CD4-positive, CD25-positive, alpha-beta regulatory T cell (primary cell): ENCODE measurements at regions not wholly inside any gene's neighbourhood (a gene's known extent, or its start where the extent isn't known, plus 50 kb on each side); places are given as distances from the start of the nearest gene placed in this dataset.

Experiments used
- ATAC-seq, 2 donors: fragments of 150-1000 bp; cut with Tn5 transposase; one replicate each; pipeline ENCODE4 v1.10.0; 2021; ENCODE audit warnings: low read depth in 2 of 2, moderate number of reproducible peaks in 2 of 2, moderate library complexity in 1 of 2
- DNase-seq, 3 donors: peaks; one replicate each; pipeline versions ENCODE4 v3.0.0 to v3.0.0-alpha.2; 2012 to 2022; ENCODE audit warnings: mixed read lengths in 1 of 3
- H3K27ac ChIP-seq: one replicate; pipeline ENCODE4 v1.7.0; 2013; ENCODE audit warnings: mild to moderate bottlenecking, low read length; ENCODE audit not compliant: insufficient read depth, poor library complexity, severe bottlenecking
- H3K27me3 ChIP-seq: one replicate; pipeline ENCODE4 v1.7.0; 2013; ENCODE audit warnings: low read length; ENCODE audit not compliant: control insufficient read depth, insufficient read depth
- H3K36me3 ChIP-seq: one replicate; pipeline ENCODE4 v1.7.0; 2013; ENCODE audit warnings: mild to moderate bottlenecking, low read length, moderate library complexity; ENCODE audit not compliant: control insufficient read depth, insufficient read depth
- H3K4me1 ChIP-seq: 2 replicates; pipeline ENCODE4 v1.7.0; 2013; ENCODE audit warnings: mild to moderate bottlenecking, low read length; ENCODE audit not compliant: insufficient read depth, control insufficient read depth, poor library complexity, severe bottlenecking
- H3K4me3 ChIP-seq: one replicate; pipeline ENCODE4 v1.7.0; 2013; ENCODE audit warnings: low read depth, mild to moderate bottlenecking, low read length, moderate library complexity
- H3K9me3 ChIP-seq, 2 experiments: 1 replicate in 1 of 2; 2 replicates in 1 of 2; pipeline ENCODE4 v1.7.0; 2013; ENCODE audit warnings: low read length in 2 of 2, mild to moderate bottlenecking in 1 of 2, moderate library complexity in 1 of 2; ENCODE audit not compliant: control insufficient read depth in 2 of 2
- H3K27ac Mint-ChIP-seq, 3 donors: one replicate each; pipeline ENCODE4 v1.8.0; 2020 to 2022; ENCODE audit warnings: mild to moderate bottlenecking in 3 of 3, mixed read lengths in 3 of 3, moderate library complexity in 2 of 3
- H3K27me3 Mint-ChIP-seq: one replicate; pipeline ENCODE4 v1.8.0; 2022; ENCODE audit warnings: mild to moderate bottlenecking, mixed read lengths
- H3K36me3 Mint-ChIP-seq: one replicate; pipeline ENCODE4 v1.8.0; 2020; ENCODE audit warnings: mixed read lengths
- H3K4me1 Mint-ChIP-seq, 4 donors: one replicate each; pipeline ENCODE4 v1.8.0; 2020 to 2022; ENCODE audit warnings: mixed read lengths in 4 of 4, mild to moderate bottlenecking in 1 of 4
- H3K4me3 Mint-ChIP-seq, 4 donors: one replicate each; pipeline ENCODE4 v1.8.0; 2020 to 2022; ENCODE audit warnings: mild to moderate bottlenecking in 4 of 4, mixed read lengths in 4 of 4, moderate library complexity in 3 of 4
- H3K9me3 Mint-ChIP-seq, 7 donors: one replicate each; pipeline ENCODE4 v1.8.0; 2020 to 2022; ENCODE audit warnings: mixed read lengths in 7 of 7, mild to moderate bottlenecking in 3 of 7, moderate library complexity in 2 of 7

DNA sequence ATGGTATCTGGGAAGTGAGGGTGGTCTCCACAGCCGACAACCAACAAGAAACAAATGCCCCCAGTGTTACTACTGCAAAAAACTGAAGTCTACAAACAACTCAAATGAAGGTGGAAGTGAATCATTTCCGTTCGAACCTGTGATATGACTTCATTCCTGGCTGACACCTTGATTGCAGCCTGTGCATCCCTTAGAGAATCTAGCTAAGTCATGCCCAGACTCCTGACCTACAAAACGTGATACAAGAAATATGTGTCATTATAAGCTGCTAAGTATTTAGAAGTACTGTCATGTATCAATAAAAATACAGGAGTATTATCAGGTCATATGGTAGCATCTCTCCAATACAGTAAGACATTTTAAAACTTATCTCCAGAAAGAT lies 959.7 kb upstream of the LCORL start:
- Mint-ChIP-seq H3K9me3 (peaks cover 0 to 17% (median 9%) of the 10 kb centered on the region in 7 donors), H3K36me3 (no peaks in the 10 kb centered on the region), H3K4me3 (no peak overlapping the region), H3K27me3 (no peaks in the 10 kb centered on the region), H3K27ac (no peak overlapping the region), H3K4me1 (no peaks in the 10 kb centered on the region)
- DNase-seq (no peak), ATAC-seq (no peak)
- H3K27me3 ChIP-seq = no peaks in the 10 kb centered on the region
- no peaks in the 10 kb centered on the region for H3K4me1 ChIP-seq
- H3K36me3 ChIP-seq = no peaks in the 10 kb centered on the region
- H3K9me3 ChIP-seq = peaks cover 3 to 4% of the 10 kb centered on the region in 2 experiments
- H3K4me3 ChIP-seq = no peak overlapping the region
- H3K27ac ChIP-seq = no peak overlapping the region

DNA sequence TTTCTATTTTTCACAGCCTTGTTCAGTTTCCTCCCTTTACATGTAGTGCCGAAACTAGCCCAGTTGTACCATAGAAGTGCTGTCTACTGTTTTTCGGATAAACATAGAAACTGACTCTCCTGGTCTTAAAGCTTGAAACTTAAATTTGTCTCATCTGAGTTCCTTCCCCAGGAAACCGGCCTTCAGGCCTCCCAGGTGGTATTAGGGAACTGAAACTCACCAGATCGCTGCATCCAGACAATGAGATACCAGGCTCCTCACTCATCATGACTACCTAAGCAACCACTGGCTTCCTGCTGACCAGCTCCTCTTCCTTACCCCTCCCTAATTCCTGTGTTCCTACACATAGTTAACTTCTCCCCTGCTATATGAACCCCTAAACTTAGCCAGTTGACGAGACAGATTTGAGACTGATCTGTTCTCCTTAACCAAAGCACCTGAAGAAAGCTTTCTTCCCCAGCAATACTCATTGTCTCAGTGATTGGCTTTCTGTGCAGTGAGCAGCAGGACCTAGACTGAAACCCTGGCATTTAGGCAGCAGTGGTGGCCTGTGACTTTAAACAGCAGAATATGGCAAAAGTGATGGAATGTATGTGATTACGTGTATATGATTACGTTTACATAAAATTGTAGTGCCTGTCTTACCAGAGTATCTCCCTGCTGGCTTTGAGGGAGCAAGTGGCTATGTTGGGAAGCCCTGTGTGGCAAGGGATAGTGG lies 959.1 kb upstream of the LCORL start:
- Mint-ChIP-seq H3K27me3 (no peaks in the 10 kb centered on the region), H3K27ac (no peak overlapping the region), H3K9me3 (peaks cover 0 to 17% (median 9%) of the 10 kb centered on the region in 7 donors), H3K4me3 (no peak overlapping the region), H3K36me3 (no peaks in the 10 kb centered on the region), H3K4me1 (no peaks in the 10 kb centered on the region)
- ATAC-seq (no peak), DNase-seq (no peak)
- H3K27me3 ChIP-seq = no peaks in the 10 kb centered on the region
- H3K27ac ChIP-seq = no peak overlapping the region
- no peaks in the 10 kb centered on the region for H3K4me1 ChIP-seq
- H3K4me3 ChIP-seq = no peak overlapping the region
- H3K9me3 ChIP-seq = peaks cover 3 to 4% of the 10 kb centered on the region in 2 experiments
- H3K36me3 ChIP-seq = no peaks in the 10 kb centered on the region

DNA sequence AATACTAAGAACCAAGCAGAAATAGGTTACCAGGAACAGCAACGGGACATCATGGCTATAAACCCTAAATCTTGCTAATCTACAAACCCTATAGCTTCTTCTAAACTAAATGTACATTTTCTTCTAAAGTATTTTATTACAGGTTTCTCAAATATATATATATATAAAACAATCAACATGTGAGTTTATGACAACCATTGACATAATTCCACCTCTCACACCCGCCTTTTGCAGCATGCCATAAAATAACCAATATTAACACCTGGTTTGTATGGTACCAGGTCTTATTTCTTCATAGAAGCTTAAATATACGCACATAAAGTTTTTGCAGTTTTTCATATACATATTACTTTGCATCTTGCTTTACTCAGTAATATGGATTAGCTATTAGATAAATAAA lies 955.3 kb upstream of the LCORL start:
- no peak overlapping the region for H3K27ac ChIP-seq
- Mint-ChIP-seq H3K27ac (no peak overlapping the region), H3K4me3 (no peak overlapping the region), H3K27me3 (no peaks in the 10 kb centered on the region), H3K9me3 (peaks cover 0 to 19% (median 6%) of the 10 kb centered on the region in 7 donors), H3K4me1 (no peaks in the 10 kb centered on the region), H3K36me3 (no peaks in the 10 kb centered on the region)
- no peaks in the 10 kb centered on the region for H3K36me3 ChIP-seq
- no peaks in the 10 kb centered on the region for H3K4me1 ChIP-seq
- ATAC-seq (no peak), DNase-seq (no peak)
- no peaks in the 10 kb centered on the region for H3K27me3 ChIP-seq
- peaks cover 2 to 9% of the 10 kb centered on the region in 2 experiments for H3K9me3 ChIP-seq
- no peak overlapping the region for H3K4me3 ChIP-seq

GRCh38 chr4:18975916-18976808 lies 954.6 kb upstream of the LCORL start:
- H3K4me1 Mint-ChIP-seq = no peaks in the 10 kb centered on the region
- Histone ChIP-seq H3K36me3 (no peaks in the 10 kb centered on the region), H3K9me3 (peaks cover 2 to 9% of the 10 kb centered on the region in 2 experiments), H3K4me1 (no peaks in the 10 kb centered on the region), H3K27ac (no peak overlapping the region), H3K27me3 (no peaks in the 10 kb centered on the region), H3K4me3 (no peak overlapping the region)
- DNase-seq = no peak
- no peak overlapping the region for H3K4me3 Mint-ChIP-seq
- peaks cover 0 to 19% (median 6%) of the 10 kb centered on the region in 7 donors for H3K9me3 Mint-ChIP-seq
- no peaks in the 10 kb centered on the region for H3K36me3 Mint-ChIP-seq
- ATAC-seq = no peak
- no peaks in the 10 kb centered on the region for H3K27me3 Mint-ChIP-seq
- no peak overlapping the region for H3K27ac Mint-ChIP-seq

DNA sequence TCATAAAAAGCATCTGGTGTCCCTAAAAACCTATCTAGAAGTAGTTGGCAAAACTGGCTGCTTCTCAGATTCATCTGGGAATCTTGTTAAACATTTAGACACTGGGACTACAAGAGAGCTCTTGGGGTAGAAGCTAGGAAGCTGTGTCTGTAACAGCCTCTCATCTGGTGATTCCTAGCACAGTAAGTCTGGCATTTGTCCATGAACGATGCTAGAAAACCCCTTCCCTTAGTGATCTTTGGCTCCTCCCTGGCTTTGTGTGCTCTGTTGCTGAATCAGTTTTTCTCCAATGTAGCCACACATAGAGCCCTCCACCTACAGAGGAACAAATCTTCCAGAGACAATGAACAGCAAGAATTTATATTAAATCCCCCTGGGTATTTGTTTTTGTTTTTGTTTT lies 951.7 kb upstream of the LCORL start:
- Histone ChIP-seq H3K4me1 (no peaks in the 10 kb centered on the region), H3K27me3 (no peaks in the 10 kb centered on the region), H3K27ac (no peak overlapping the region), H3K9me3 (peaks cover 2 to 5% of the 10 kb centered on the region in 2 experiments), H3K36me3 (no peaks in the 10 kb centered on the region), H3K4me3 (no peak overlapping the region)
- Mint-ChIP-seq H3K4me1 (no peaks in the 10 kb centered on the region), H3K27me3 (no peaks in the 10 kb centered on the region), H3K4me3 (no peak overlapping the region), H3K27ac (no peak overlapping the region), H3K36me3 (no peaks in the 10 kb centered on the region), H3K9me3 (peaks cover 0 to 15% (median 6%) of the 10 kb centered on the region in 7 donors)
- DNase-seq (no peak), ATAC-seq (no peak)

DNA sequence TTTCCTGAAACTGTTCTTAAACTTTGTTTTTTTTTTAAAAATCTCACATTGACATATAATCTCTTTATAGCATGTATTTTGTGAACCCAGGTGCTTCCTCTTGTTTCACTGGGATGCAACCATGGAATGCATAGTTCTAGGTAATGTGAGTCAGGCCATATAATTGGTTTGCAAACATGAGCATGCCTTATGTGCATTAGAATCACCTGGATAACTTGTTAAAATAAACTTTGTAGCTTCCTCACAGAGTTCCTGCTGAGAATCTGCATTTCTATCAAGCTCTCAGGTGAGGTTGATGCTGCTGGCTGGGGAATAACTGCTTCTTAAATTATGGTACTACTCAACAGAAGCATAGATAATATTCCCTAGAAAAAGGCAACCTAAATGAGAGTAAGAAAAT lies 940.3 kb upstream of the LCORL start:
- Mint-ChIP-seq H3K36me3 (no peaks in the 10 kb centered on the region), H3K4me3 (no peak overlapping the region), H3K27ac (no peak overlapping the region), H3K9me3 (peaks cover 2 to 22% (median 5%) of the 10 kb centered on the region in 7 donors), H3K27me3 (no peaks in the 10 kb centered on the region), H3K4me1 (no peaks in the 10 kb centered on the region)
- Histone ChIP-seq H3K9me3 (no peaks in the 10 kb centered on the region), H3K27ac (no peak overlapping the region), H3K36me3 (no peaks in the 10 kb centered on the region), H3K4me3 (no peak overlapping the region), H3K4me1 (no peaks in the 10 kb centered on the region), H3K27me3 (no peaks in the 10 kb centered on the region)
- DNase-seq (no peak), ATAC-seq (no peak)

DNA sequence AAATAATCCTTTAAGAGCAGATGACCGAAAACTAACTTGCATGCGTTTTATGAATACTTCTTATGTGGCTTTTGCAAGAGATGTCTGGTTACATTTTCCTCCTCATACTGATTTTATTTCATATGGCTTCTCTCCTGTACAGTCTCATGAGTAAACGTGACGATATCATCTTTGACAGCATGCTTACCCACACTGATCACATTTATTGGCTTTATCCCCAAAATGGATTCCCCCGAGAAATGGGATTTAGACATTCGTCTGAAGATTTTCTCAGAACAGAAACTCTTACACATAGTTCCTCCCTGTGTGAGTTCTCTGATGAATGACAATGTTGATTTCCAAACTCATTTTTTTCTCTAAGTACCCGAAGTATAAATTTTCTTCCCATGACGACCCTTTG lies 939.7 kb upstream of the LCORL start:
- DNase-seq (no peak), ATAC-seq (no peak)
- Mint-ChIP-seq H3K9me3 (peaks cover 2 to 23% (median 5%) of the 10 kb centered on the region in 7 donors), H3K27ac (no peak overlapping the region), H3K4me1 (no peaks in the 10 kb centered on the region), H3K27me3 (no peaks in the 10 kb centered on the region), H3K36me3 (no peaks in the 10 kb centered on the region), H3K4me3 (no peak overlapping the region)
- Histone ChIP-seq H3K36me3 (no peaks in the 10 kb centered on the region), H3K4me3 (no peak overlapping the region), H3K27me3 (no peaks in the 10 kb centered on the region), H3K4me1 (no peaks in the 10 kb centered on the region), H3K27ac (no peak overlapping the region), H3K9me3 (no peaks in the 10 kb centered on the region)
